GM18511 (cell line): ENCODE measurements at regions not wholly inside any gene's neighbourhood (a gene's known extent, or its start where the extent isn't known, plus 50 kb on each side); places are given as distances from the start of the nearest gene placed in this dataset.

Experiments used
- ATAC-seq: cut with Tn5 transposase; IDR thresholded peaks from one replicate; pipeline ENCODE4 v1.9.1; 2021; ENCODE audit warnings: mild to moderate bottlenecking, moderate library complexity; ENCODE audit not compliant: unreplicated experiment

GRCh38 chr2:145015561-145015960 is 495.6 kb upstream of the ZEB2 start:
- no peak for ATAC-seq

GRCh38 chr2:145012806-145013205 is 492.9 kb upstream of the ZEB2 start:
- ATAC-seq = no peak

- no peak for ATAC-seq
These were observed 492.3 kb upstream of the ZEB2 start for GRCh38 chr2:145012214-145012670.

GRCh38 chr2:145010635-145011034 is 490.7 kb upstream of the ZEB2 start:
- ATAC-seq = no peak

- no peak for ATAC-seq
These were observed 488.0 kb upstream of the ZEB2 start for GRCh38 chr2:145007960-145008263.

GRCh38 chr2:145007093-145007959 is 487.4 kb upstream of the ZEB2 start:
- ATAC-seq = no peak

- no peak for ATAC-seq
These were observed 482.7 kb upstream of the ZEB2 start for GRCh38 chr2:145002624-145003023.

GRCh38 chr2:145000376-145000775 is 480.5 kb upstream of the ZEB2 start:
- no peak for ATAC-seq

GRCh38 chr2:144999936-145000335 is 480.0 kb upstream of the ZEB2 start:
- ATAC-seq = no peak

GRCh38 chr2:144999071-144999875 is 479.4 kb upstream of the ZEB2 start:
- no peak for ATAC-seq

GRCh38 chr2:144998435-144998834 is 478.5 kb upstream of the ZEB2 start:
- ATAC-seq = no peak

- ATAC-seq = no peak
These were observed 476.4 kb upstream of the ZEB2 start for GRCh38 chr2:144996225-144996795.

GRCh38 chr2:144995482-144995881 is 475.6 kb upstream of the ZEB2 start:
- ATAC-seq = no peak

- no peak for ATAC-seq
These were observed 470.7 kb upstream of the ZEB2 start for GRCh38 chr2:144990661-144991060.

GRCh38 chr2:144989579-144990270 is 469.8 kb upstream of the ZEB2 start:
- no peak for ATAC-seq

GRCh38 chr2:144988591-144988990 is 468.7 kb upstream of the ZEB2 start:
- ATAC-seq = no peak

GRCh38 chr2:144986691-144987090 is 466.8 kb upstream of the ZEB2 start:
- no peak for ATAC-seq

GRCh38 chr2:144984038-144984437 is 464.1 kb upstream of the ZEB2 start:
- ATAC-seq = no peak

GRCh38 chr2:144983107-144983506 is 463.2 kb upstream of the ZEB2 start:
- no peak for ATAC-seq

- ATAC-seq = no peak
These were observed 462.6 kb upstream of the ZEB2 start for GRCh38 chr2:144982481-144982880.

- ATAC-seq = no peak
These were observed 456.0 kb upstream of the ZEB2 start for GRCh38 chr2:144975881-144976280.
